HG03175 (cell line): ENCODE measurements at regions not wholly inside any gene's neighbourhood (a gene's known extent, or its start where the extent isn't known, plus 50 kb on each side); places are given as distances from the start of the nearest gene placed in this dataset.
"Not testable (repeated sequence)": the region's sequence is repeated elsewhere in the genome, so short reads cannot be mapped to it uniquely, and the experiment has no call there.

Source experiments
- ATAC-seq: cut with Tn5 transposase; IDR thresholded peaks from one replicate; pipeline ENCODE4 v1.9.1; 2021; ENCODE audit warnings: mild to moderate bottlenecking, moderate library complexity; ENCODE audit not compliant: unreplicated experiment

DNA sequence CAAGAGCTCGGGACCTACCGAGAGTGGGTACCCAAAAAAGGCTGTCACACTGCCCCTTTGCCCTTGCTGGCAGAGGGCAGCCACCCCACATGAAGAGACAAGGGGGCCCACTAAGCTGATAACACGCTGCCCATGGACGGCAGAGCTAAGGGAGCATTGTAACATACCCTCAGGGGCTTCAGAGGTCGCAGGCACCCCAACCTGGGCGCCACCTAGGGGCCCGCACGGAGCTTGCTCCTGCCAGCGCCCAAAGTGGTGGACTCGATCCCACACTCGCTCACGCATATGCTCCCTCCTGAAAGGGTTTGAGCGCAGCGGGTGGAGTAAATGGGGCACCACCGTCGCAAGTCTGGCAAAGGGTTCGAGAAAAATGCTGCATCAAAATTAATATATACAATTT, 975.4 kb downstream of the ZPLD1 start:
- no peak for ATAC-seq

- no peak for ATAC-seq
These were observed 986.6 kb downstream of the ZPLD1 start for GRCh38 chr3:103421460-103421859.

GRCh38 chr3:103437883-103438282, 1003.1 kb downstream of the ZPLD1 start:
- ATAC-seq = no peak

DNA sequence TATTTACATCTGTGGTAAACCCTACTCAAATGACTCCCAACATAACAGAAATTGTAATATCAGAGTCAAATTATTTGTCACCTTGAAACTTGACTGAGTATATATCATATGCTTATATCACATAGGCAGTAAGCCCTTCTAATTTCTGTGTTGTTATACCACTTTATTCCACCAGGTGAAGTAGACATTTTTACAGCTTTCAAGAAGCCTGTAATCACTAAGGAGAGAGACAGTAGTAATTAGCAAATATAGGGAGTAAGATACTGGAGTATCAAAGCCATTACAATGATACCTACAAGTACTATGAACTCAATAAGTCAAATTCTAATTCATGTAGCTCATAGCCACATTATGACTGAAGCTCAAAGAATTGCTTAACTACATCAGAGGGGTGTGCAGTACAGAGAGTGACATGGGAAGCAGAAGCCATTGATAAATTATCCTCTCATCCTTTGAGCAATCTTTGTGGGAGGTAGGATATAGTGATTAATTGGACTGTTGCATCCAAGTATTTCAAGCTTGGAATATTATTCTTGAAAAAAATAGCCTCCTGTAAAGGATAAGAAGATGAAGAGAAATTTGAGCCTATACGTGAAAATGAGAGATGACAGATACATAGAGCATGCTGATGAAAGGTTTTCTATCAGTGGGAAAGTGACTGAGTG, 1005.9 kb downstream of the ZPLD1 start:
- peak; percentile 89 for ATAC-seq

- ATAC-seq = no peak
These were observed 1012.3 kb downstream of the ZPLD1 start for GRCh38 chr3:103446953-103447629.

DNA sequence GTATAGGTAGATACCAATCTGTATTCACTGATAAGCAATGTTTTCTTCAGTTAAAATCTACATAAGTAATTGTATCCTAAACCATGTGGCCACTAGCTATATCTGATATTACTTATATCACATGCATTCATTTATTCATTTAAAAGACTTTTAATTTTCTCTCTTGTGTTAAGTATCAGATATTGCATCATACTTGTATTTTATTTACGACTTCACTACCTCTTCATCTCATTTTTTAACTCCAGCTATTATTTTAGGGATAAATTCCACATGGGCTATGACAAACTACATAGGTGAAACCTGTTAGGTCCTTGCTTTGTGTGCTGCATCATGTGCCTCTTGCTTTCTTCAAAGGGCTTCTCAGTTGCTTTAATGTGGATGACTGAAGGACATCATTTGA, 1018.3 kb downstream of the ZPLD1 start:
- ATAC-seq = no peak

GRCh38 chr3:103459815-103460214, 1025.0 kb downstream of the ZPLD1 start:
- no peak for ATAC-seq

GRCh38 chr3:103470498-103470897, 1035.7 kb downstream of the ZPLD1 start:
- no peak for ATAC-seq

DNA sequence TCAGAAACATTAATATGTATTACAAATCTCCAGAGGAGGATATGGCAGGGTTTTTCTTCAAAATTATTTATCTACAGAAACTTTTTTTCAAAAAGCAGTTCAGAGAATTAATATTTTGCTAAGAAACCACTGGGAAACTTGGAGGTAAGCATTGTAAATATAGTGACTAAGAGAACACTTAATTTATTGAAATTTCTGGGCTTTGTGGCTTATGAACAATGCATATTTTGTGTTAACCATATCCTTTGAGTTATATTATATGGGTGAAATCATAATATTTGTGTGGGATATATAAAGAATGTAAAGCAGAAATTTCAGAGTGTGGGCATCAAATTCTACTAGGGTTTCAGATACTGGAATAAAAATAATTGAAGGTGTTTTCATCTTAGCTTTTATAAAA, 1059.2 kb downstream of the ZPLD1 start:
- no peak for ATAC-seq

DNA sequence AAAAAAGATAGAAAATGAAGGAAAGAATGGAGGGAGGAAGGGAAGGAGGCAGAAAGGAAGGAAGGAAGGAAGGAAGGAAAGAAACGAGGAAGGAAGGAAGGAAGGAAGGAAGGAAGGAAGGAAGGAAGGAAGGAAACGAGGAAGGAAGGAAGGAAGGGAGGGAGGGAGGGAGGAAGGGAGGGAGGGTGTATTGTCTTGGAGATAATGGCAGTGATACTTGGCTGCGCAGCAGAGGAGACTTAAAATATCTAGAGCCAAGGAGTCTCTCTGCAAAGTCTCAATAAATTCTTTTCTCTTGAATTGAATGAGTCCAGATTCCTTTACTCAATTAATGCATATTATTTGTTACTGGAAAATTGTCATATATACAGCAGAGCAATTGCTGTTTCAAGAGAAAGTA, 1059.7 kb downstream of the ZPLD1 start:
- ATAC-seq = no peak

DNA sequence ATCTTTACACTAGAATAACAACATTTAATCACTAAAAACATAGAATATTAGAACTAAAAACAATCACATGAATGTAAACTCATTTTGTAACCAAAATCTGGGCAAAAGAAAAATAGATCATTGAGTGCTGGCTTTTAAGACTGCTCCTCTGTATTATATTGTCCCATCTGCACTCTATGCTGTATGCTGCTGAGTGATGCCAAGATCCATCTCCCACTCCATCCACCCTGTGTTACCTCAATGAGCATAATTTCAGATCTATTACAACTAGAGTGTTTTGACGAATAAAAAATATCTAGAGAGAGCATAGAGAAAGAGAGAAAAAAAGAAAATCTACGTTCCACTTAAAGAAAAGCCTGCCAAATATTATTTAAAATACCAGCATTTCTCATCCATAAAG, 1060.4 kb downstream of the ZPLD1 start:
- ATAC-seq = no peak

DNA sequence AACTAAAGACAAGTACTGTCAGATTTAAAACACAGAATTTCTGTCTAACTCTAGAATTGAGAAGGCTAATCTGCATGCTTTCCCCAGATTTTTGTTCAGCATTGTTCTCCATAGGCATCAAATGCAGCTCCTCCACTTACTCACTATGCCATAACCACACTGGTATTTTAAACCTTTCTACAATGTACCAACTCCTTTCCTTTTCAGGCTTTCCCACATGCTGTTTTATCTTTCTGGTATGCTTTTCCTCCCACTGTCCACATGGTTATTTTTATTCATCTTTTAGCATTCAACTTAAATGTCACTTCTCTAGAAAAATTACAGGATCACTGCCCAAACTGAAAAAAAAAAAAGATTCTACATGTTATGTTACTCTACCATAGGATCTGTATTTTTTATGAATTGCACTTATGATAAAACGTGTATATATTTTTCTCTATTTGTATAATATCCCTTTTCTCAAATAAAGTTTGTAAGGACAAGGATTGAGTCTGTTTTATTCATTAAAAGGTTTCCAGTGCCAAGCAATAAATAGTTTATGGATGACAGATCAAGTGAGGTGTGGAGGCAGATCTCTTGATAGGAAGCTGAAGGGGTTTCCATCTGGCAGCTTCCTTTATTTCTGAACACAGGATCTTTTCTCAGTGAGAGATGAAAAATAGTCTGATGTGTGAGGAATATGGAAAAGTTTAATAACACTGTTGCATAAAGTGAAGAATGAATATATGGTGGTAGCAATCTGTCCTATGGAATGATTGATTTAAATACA, 1064.5 kb downstream of the ZPLD1 start:
- no peak for ATAC-seq

DNA sequence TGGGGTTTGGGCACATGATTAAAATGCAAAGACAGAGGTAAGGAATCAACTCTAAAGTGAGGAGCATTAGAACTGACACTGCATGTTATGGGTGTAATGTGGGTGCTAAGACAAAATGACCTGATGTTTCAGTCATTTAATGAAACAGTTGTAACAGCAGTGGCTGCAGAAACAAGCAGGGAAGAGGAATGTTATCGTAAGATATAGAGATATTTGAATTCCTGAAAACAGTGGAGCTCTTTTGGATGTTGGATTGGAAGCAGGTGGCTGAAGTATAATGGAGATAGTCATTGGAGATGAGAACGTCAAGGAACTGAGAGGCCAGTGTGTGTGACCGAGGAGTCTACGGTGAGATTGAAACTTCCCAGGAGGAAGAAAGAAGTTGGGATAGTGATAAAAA, 1065.2 kb downstream of the ZPLD1 start:
- no peak for ATAC-seq

DNA sequence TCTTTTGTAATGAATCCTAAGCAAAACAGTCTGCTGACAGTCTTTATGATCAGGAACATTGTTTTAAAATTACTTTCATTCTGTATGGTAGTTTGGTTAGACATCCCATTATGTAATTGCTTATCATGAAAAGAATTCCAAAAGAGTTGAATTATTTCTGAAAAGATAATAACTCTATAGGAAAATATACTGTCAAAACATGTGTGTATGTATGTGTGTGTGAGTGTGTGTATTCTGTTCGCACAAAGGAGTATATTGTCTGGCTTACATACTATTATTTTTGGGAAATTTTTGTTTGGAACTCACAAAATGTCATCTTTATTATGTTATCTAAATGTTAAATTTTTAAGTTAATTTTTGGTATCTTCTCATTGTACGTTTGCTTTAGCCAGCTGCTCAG, 1075.9 kb downstream of the ZPLD1 start:
- no peak for ATAC-seq

- ATAC-seq = no peak
These were observed 1077.1 kb downstream of the ZPLD1 start for GRCh38 chr3:103511891-103512290.

GRCh38 chr3:103512595-103512994, 1077.8 kb downstream of the ZPLD1 start:
- peak; percentile 9 for ATAC-seq

DNA sequence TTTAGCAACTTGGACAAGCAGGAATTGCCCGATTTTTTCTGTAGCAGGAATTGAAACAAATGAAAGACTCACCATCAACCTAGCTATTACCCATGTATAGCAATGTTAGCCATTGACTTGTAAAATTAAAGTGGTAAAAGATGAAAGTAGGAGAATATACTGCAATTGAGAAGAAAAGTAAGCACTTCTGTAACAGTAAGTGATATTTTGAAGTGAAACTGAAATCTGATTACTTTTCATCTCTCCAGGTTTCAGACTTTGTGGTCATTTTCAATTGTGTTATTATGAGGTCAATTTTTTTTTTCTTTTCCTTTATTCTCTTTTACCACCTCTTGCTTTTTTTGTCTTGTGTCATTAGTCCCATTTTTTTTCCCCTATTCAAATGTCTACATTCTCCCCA, 1078.2 kb downstream of the ZPLD1 start:
- peak; percentile 45 for ATAC-seq

DNA sequence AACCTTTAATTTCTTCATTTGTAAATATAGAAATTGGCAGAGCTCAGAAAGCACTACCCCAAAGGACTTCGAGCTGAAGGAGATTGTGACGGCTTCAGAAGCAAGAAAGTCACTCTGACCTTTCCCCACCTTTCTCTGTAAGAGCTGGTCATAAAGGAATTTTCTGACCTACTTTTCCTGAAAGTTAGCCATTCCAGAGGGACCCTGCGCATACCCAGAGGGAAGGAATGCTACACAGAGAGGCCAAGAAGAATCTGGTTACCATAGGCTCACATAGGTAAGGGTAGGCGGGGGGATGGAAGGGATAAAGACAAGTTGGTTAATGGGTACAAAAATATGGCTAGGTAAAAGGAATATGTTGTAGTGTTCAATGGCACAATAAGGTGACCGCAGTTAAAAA, 1080.3 kb downstream of the ZPLD1 start:
- ATAC-seq = no peak

DNA sequence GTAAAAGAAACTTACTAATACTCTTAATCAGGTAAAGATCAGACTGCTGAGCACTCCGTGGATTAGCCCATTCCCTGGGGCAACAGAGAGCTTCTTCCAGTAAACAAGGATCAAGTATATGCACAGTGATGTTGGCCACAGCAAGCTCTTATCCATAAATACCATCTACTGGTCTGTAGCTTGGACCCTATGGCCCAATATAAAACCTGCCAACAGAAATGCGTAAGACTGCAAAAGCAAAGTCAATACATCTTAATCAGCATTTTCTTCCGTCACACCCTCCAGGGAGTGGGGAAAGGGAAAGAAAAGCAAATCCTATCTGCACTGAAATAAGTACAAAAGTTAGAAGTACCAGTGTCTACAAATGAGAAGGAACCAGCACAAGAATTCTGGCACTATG, 1082.1 kb downstream of the ZPLD1 start:
- no peak for ATAC-seq

DNA sequence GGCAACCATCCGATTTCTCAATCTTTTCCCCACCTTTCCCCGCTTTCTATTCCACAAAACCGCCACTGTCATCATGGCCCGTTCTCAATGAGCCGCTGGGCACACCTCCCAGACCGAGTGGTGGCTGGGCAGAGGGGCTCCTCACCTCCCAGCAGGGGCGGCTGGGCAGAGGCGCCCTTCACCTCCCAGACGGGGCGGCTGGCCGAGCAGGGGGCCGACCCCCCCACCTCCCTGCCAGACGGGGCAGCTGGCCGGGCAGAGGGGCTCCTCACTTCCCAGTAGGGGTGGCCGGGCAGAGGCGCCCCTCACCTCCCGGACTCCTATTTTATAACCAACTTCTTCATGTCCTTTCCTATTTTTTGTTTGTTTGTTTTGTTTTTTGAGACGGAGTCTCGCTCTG, 1096.5 kb downstream of the ZPLD1 start:
- ATAC-seq = not testable (repeated sequence)

DNA sequence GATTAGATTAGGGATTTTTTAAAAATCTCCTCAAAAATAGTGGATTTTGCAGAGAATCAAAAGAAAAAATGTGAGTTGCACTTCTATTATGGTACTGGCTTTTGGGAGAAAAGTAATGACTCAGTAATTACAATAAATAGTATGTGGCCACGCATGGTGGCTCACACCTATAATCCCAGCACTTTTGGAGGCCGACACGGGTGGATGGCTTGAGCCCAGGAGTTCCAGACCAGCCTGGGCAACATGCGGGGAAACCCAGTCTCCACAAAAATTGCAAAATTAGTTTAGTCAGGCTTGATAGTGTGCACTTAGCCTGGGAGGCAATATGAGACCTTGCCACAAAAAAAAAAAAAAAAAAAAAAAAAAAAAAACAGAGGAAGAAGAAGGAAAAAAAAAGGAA, 1098.2 kb downstream of the ZPLD1 start:
- ATAC-seq = no peak

DNA sequence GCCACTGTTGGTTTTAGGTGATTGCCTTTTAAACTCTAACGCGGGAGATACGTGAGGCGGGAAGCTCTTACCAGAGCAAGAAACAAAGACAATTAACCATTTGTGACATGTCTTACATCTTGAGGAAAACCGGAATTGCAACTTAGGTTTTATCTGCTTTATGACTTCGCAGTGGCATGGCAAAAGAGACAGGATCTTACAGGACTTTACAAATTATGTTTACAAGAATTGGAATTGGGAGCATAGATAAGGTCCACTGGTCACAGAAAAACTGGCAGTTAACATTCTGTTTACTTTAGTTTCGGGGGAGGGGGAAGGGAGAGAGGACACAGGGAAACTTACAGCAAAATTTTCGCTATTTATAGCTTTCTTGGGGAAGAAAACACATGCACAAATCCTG, 1119.6 kb downstream of the ZPLD1 start:
- no peak for ATAC-seq
